ENCODE measurements at regions not wholly inside any gene's neighbourhood (a gene's known extent, or its start where the extent isn't known, plus 50 kb on each side); places are given as distances from the start of the nearest gene placed in this dataset.

GRCh38 chr3:154887869-154888268 is 192.2 kb upstream of the MME start:
- TF ChIP-seq EP300 (IDR thresholded peaks at IDR 0.05): no peak
- TF ChIP-seq, protein P1, sequence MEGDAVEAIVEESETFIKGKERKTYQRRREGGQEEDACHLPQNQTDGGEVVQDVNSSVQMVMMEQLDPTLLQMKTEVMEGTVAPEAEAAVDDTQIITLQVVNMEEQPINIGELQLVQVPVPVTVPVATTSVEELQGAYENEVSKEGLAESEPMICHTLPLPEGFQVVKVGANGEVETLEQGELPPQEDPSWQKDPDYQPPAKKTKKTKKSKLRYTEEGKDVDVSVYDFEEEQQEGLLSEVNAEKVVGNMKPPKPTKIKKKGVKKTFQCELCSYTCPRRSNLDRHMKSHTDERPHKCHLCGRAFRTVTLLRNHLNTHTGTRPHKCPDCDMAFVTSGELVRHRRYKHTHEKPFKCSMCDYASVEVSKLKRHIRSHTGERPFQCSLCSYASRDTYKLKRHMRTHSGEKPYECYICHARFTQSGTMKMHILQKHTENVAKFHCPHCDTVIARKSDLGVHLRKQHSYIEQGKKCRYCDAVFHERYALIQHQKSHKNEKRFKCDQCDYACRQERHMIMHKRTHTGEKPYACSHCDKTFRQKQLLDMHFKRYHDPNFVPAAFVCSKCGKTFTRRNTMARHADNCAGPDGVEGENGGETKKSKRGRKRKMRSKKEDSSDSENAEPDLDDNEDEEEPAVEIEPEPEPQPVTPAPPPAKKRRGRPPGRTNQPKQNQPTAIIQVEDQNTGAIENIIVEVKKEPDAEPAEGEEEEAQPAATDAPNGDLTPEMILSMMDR (IDR thresholded peaks at IDR 0.05): no peak
- TF ChIP-seq POLR2A (IDR thresholded peaks at IDR 0.05): no peak
